ENCODE measurements at regions not wholly inside any gene's neighbourhood (a gene's known extent, or its start where the extent isn't known, plus 50 kb on each side); places are given as distances from the start of the nearest gene placed in this dataset.

GRCh38 chr3:105255350-105255749 is 111.4 kb upstream of the ALCAM start:
- TF ChIP-seq, protein P1, sequence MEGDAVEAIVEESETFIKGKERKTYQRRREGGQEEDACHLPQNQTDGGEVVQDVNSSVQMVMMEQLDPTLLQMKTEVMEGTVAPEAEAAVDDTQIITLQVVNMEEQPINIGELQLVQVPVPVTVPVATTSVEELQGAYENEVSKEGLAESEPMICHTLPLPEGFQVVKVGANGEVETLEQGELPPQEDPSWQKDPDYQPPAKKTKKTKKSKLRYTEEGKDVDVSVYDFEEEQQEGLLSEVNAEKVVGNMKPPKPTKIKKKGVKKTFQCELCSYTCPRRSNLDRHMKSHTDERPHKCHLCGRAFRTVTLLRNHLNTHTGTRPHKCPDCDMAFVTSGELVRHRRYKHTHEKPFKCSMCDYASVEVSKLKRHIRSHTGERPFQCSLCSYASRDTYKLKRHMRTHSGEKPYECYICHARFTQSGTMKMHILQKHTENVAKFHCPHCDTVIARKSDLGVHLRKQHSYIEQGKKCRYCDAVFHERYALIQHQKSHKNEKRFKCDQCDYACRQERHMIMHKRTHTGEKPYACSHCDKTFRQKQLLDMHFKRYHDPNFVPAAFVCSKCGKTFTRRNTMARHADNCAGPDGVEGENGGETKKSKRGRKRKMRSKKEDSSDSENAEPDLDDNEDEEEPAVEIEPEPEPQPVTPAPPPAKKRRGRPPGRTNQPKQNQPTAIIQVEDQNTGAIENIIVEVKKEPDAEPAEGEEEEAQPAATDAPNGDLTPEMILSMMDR (IDR thresholded peaks at IDR 0.05; ENCODE audit: poor library complexity, severe bottlenecking) = no peak
- TF ChIP-seq EP300 (conservative IDR thresholded peaks at IDR 0.05; ENCODE audit: poor library complexity, severe bottlenecking) = no peak
